Naive thymus-derived CD4-positive, alpha-beta T cell (primary cell): ENCODE measurements at regions not wholly inside any gene's neighbourhood (a gene's known extent, or its start where the extent isn't known, plus 50 kb on each side); places are given as distances from the start of the nearest gene placed in this dataset.

ENCODE experiments used
- ATAC-seq: fragments of 150-1000 bp; cut with Tn5 transposase; 2 replicates; pipeline ENCODE4 v1.10.0; 2021; ENCODE audit warnings: mild to moderate bottlenecking, moderate library complexity
- CTCF ChIA-PET: fragments of 350-600 bp; sonication (Branson Sonifier 250); formaldehyde crosslinking; loops from one replicate; lab custom pipeline; 2021; ENCODE audit warnings: antibody characterized with exemption; lab: Charles Lee
- POLR2A ChIA-PET: fragments of 350-600 bp; sonication (Branson Sonifier 250); formaldehyde crosslinking; loops from one replicate; lab custom pipeline; 2021; ENCODE audit warnings: antibody characterized with exemption, inconsistent platforms; lab: Charles Lee
- DNase-seq, 9 donors: peaks; one replicate each; pipeline versions ENCODE4 v3.0.0 to v3.0.0-alpha.2; 2020 to 2022; ENCODE audit warnings: mixed read lengths in 1 of 9
- H3K27ac ChIP-seq: one replicate; pipeline ENCODE4 v1.7.0; 2013; ENCODE audit warnings: mild to moderate bottlenecking, low read depth, low read length, moderate library complexity
- H3K27me3 ChIP-seq, 2 donors: one replicate each; pipeline ENCODE4 v1.7.0; 2013; ENCODE audit warnings: low read length in 2 of 2, mild to moderate bottlenecking in 2 of 2, moderate library complexity in 2 of 2; ENCODE audit not compliant: control insufficient read depth in 2 of 2, insufficient read depth in 2 of 2
- H3K36me3 ChIP-seq, 3 experiments: 1 replicate in 2 of 3; 2 replicates in 1 of 3; pipeline ENCODE4 v1.7.0; 2013; ENCODE audit warnings: low read length in 3 of 3, mild to moderate bottlenecking in 3 of 3, moderate library complexity in 1 of 3; ENCODE audit not compliant: insufficient read depth in 3 of 3, control insufficient read depth in 2 of 3
- H3K4me1 ChIP-seq, 2 donors: one replicate each; pipeline ENCODE4 v1.7.0; 2013; ENCODE audit warnings: low read length in 2 of 2, mild to moderate bottlenecking in 2 of 2, moderate library complexity in 1 of 2; ENCODE audit not compliant: control insufficient read depth in 2 of 2, insufficient read depth in 2 of 2
- H3K4me3 ChIP-seq: 2 replicates; pipeline ENCODE4 v1.7.0; 2013; ENCODE audit warnings: mild to moderate bottlenecking, low read length
- H3K9me3 ChIP-seq, 3 experiments: 1 replicate in 2 of 3; 2 replicates in 1 of 3; pipeline ENCODE4 v1.7.0; 2013; ENCODE audit warnings: low read length in 3 of 3; ENCODE audit not compliant: control insufficient read depth in 2 of 3
- H3K27ac Mint-ChIP-seq, 9 donors: one replicate each; pipeline ENCODE4 v1.8.0; 2020 to 2022; ENCODE audit warnings: mixed read lengths in 9 of 9, mild to moderate bottlenecking in 8 of 9, moderate library complexity in 5 of 9, inconsistent platforms in 2 of 9
- H3K27me3 Mint-ChIP-seq, 5 donors: one replicate each; pipeline ENCODE4 v1.8.0; 2021 to 2022; ENCODE audit warnings: mixed read lengths in 5 of 5, mild to moderate bottlenecking in 1 of 5
- H3K36me3 Mint-ChIP-seq, 5 donors: one replicate each; pipeline ENCODE4 v1.8.0; 2020 to 2022; ENCODE audit warnings: mixed read lengths in 5 of 5, mild to moderate bottlenecking in 3 of 5, inconsistent platforms in 1 of 5
- H3K4me1 Mint-ChIP-seq, 7 donors: one replicate each; pipeline ENCODE4 v1.8.0; 2020 to 2022; ENCODE audit warnings: mixed read lengths in 7 of 7, mild to moderate bottlenecking in 3 of 7, inconsistent platforms in 1 of 7
- H3K4me3 Mint-ChIP-seq, 10 donors: one replicate each; pipeline ENCODE4 v1.8.0; 2020 to 2022; ENCODE audit warnings: mild to moderate bottlenecking in 10 of 10, mixed read lengths in 10 of 10, moderate library complexity in 6 of 10, inconsistent platforms in 2 of 10
- H3K9me3 Mint-ChIP-seq, 11 donors: one replicate each; pipeline ENCODE4 v1.8.0; 2020 to 2022; ENCODE audit warnings: mixed read lengths in 11 of 11, mild to moderate bottlenecking in 4 of 11, inconsistent platforms in 1 of 11, moderate library complexity in 1 of 11
- intact Hi-C, 2 donors: fragments of 100-400 bp; cut with micrococcal nuclease; formaldehyde crosslinking; loops; one replicate each; pipeline ENCODE4 v1.15.1; 2023

DNA sequence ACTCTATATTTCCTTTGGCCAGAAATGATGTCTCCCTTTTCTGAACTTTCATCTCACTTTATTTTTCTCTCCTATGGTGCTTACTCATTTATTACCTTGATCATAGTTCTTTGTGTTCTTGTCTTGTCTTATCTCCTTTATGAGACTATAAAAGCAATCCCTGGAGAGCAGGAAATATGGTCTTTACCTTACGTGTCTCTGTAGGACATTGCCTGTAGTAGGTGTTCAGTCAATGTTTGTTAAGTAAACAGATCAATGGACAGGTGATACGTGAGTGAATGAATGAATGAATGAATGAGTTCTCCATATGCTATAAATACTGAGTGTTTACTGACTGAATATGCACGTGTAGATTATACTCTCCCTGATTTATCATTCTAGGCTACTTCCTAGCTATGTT is 193.7 kb upstream of the HMGA2 start:
- Histone ChIP-seq H3K4me1 (no peaks in the 10 kb centered on the region), H3K9me3 (no peaks in the 10 kb centered on the region), H3K27ac (no peak overlapping the region), H3K36me3 (no peaks in the 10 kb centered on the region), H3K4me3 (no peak overlapping the region), H3K27me3 (no peaks in the 10 kb centered on the region)
- intact Hi-C loops: no loop called here
- ATAC-seq: no peak
- Mint-ChIP-seq H3K9me3 (peaks cover 0 to 1% (median 0%) of the 10 kb centered on the region in 11 donors), H3K4me3 (no peak overlapping the region), H3K27ac (no peak overlapping the region), H3K4me1 (no peaks in the 10 kb centered on the region), H3K36me3 (no peaks in the 10 kb centered on the region), H3K27me3 (peaks cover 0 to 22% (median 4%) of the 10 kb centered on the region in 5 donors)
- DNase-seq: no peak
- ChIA-PET CTCF (no interaction called here), POLR2A (no interaction called here)

DNA sequence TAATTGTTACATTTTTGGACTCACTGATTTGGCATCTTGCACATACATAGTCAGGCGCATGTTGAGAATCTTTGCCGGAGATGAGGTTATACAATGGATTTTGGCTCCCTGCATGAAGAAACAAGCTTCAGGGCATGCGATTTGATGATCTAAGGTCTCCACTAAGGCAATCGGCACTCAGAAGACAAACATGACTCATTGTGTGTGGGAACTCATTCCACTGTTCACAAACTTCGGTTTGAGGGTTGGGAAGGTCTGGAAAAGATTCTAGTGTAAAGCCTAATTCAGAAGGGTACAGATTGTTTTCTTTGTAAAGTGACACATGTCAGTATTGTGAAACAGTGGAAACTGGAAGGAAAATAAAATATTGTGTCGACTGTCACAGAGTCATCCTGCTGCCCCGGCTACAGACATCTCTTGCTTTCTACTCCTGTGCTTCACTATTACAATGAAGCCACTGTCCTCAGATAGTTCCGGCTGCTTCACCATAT is 192.6 kb upstream of the HMGA2 start:
- no peaks in the 10 kb centered on the region for H3K4me1 ChIP-seq
- H3K27me3 ChIP-seq: no peaks in the 10 kb centered on the region
- ChIA-PET POLR2A (no interaction called here), CTCF (no interaction called here)
- no peaks in the 10 kb centered on the region for H3K36me3 ChIP-seq
- no peak for DNase-seq
- no peak for ATAC-seq
- H3K27ac Mint-ChIP-seq: no peak overlapping the region
- intact Hi-C loops: no loop called here
- peaks cover 0 to 22% (median 4%) of the 10 kb centered on the region in 5 donors for H3K27me3 Mint-ChIP-seq
- H3K4me1 Mint-ChIP-seq: no peaks in the 10 kb centered on the region
- H3K9me3 Mint-ChIP-seq: peaks cover 0 to 1% (median 0%) of the 10 kb centered on the region in 11 donors
- H3K9me3 ChIP-seq: no peaks in the 10 kb centered on the region
- no peak overlapping the region for H3K4me3 ChIP-seq
- H3K4me3 Mint-ChIP-seq: no peak overlapping the region
- H3K36me3 Mint-ChIP-seq: no peaks in the 10 kb centered on the region
- H3K27ac ChIP-seq: no peak overlapping the region

DNA sequence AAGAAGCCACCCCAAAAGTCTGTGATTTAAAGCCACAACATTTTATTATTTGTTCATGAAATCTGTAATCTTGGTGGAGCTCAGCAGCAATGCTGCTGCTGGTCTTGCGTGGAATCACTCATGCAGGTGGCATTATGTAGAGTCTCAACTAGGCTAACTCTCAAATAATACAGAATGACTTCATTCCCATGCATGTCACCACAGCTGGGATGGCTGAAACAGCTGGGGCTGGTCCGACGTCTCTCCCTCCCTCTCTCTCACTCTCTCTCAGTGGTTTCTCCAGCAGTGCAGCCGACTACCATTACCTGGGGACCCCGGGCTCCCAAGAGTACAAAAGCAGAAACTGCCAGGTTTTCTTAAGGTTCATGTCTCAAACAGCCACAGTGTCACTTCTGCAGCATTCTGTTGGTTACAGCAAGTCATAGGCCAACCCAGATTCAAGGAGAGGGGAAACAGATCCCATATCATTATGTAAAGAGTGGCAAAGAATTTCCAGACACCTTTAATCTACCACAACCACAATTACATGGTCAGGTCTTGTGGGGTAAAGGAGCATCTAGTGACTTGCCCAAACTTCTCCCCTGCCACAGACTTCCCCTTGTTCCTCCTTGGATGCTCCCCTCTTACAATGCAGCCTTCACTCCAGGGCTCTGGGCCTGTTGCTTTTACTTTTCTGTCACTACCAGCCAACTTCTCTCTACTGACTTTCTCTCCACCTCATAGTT is 192.0 kb upstream of the HMGA2 start:
- ATAC-seq (no peak), DNase-seq (no peak)
- H3K9me3 Mint-ChIP-seq: peaks cover 0 to 1% (median 0%) of the 10 kb centered on the region in 11 donors
- no peaks in the 10 kb centered on the region for H3K36me3 Mint-ChIP-seq
- Histone ChIP-seq H3K27ac (no peak overlapping the region), H3K4me3 (no peak overlapping the region), H3K9me3 (no peaks in the 10 kb centered on the region), H3K4me1 (no peaks in the 10 kb centered on the region), H3K27me3 (no peaks in the 10 kb centered on the region), H3K36me3 (no peaks in the 10 kb centered on the region)
- peaks cover 0 to 22% (median 4%) of the 10 kb centered on the region in 5 donors for H3K27me3 Mint-ChIP-seq
- no peak overlapping the region for H3K27ac Mint-ChIP-seq
- H3K4me3 Mint-ChIP-seq: no peak overlapping the region
- ChIA-PET CTCF (no interaction called here), POLR2A (no interaction called here)
- no peaks in the 10 kb centered on the region for H3K4me1 Mint-ChIP-seq
- intact Hi-C loops: no loop called here

DNA sequence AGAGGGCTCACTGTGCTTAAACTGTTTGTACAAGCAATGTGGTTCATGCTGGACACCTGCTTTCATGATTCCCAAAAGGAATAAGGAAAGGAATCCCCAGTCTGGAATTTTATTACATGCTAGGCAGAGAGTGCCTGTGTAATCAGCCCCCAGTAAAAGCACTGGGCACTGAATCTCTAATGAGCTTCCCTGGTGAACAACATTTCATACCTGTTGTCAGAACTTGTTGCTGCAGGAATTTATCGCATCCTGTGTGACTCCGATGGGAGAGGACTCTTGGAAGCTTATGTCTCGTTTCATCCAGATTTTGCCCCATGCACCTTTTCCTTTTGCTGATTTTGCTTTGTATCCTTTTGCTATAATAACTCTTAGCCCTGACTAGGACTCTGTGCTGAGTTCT is 190.2 kb upstream of the HMGA2 start:
- no peak overlapping the region for H3K27ac ChIP-seq
- peaks cover 0 to 3% (median 0%) of the 10 kb centered on the region in 11 donors for H3K9me3 Mint-ChIP-seq
- ChIA-PET CTCF (no interaction called here), POLR2A (no interaction called here)
- H3K27me3 Mint-ChIP-seq: peaks cover 0 to 20% (median 4%) of the 10 kb centered on the region in 5 donors
- H3K36me3 Mint-ChIP-seq: no peaks in the 10 kb centered on the region
- H3K4me3 Mint-ChIP-seq: no peak overlapping the region
- no peaks in the 10 kb centered on the region for H3K36me3 ChIP-seq
- DNase-seq (no peak), ATAC-seq (no peak)
- no peaks in the 10 kb centered on the region for H3K27me3 ChIP-seq
- H3K4me1 Mint-ChIP-seq: no peaks in the 10 kb centered on the region
- H3K9me3 ChIP-seq: no peaks in the 10 kb centered on the region
- H3K27ac Mint-ChIP-seq: no peak overlapping the region
- H3K4me3 ChIP-seq: no peak overlapping the region
- H3K4me1 ChIP-seq: no peaks in the 10 kb centered on the region
- intact Hi-C loops: no loop called here

DNA sequence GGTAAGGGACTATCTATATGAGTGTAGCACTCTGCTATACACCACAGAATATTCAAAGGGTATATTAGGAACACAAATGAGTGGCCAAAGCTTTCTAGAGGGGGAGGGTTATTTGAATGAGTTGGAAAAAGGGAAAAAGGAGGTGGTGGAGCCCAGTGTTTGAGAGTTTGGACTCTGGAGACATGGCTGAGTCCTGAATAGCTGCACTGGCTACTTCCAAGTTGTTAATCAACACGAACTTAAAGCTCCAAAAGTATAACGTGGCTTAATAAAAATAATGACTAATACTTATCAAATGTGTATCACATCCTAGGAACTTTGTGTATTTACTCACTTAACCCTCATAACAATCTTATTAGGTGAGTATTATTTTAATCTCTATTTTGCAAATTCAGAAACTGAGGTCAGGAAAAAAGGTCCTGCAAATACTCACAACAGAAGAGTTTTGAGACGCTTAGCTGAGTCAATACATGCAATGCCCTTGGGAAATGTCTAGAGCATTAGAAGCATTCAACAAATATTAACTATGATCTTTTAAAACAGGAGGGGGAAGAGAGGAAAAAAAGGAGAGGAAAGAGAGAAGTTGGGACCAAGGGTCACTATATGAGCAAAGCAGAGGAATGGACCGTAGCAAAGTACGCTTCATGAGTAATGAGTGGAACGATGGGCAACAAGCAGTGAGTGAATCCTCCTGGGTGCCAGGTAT is 189.5 kb upstream of the HMGA2 start:
- Histone ChIP-seq H3K4me3 (no peak overlapping the region), H3K36me3 (no peaks in the 10 kb centered on the region), H3K9me3 (no peaks in the 10 kb centered on the region), H3K4me1 (no peaks in the 10 kb centered on the region), H3K27ac (no peak overlapping the region), H3K27me3 (no peaks in the 10 kb centered on the region)
- DNase-seq (no peak), ATAC-seq (no peak)
- H3K27ac Mint-ChIP-seq: no peak overlapping the region
- POLR2A ChIA-PET: no interaction called here
- no peaks in the 10 kb centered on the region for H3K36me3 Mint-ChIP-seq
- intact Hi-C loops: no loop called here
- H3K9me3 Mint-ChIP-seq: peaks cover 0 to 3% (median 0%) of the 10 kb centered on the region in 11 donors
- CTCF ChIA-PET: no interaction called here
- peaks cover 0 to 13% (median 4%) of the 10 kb centered on the region in 5 donors for H3K27me3 Mint-ChIP-seq
- H3K4me1 Mint-ChIP-seq: no peaks in the 10 kb centered on the region
- H3K4me3 Mint-ChIP-seq: no peak overlapping the region

DNA sequence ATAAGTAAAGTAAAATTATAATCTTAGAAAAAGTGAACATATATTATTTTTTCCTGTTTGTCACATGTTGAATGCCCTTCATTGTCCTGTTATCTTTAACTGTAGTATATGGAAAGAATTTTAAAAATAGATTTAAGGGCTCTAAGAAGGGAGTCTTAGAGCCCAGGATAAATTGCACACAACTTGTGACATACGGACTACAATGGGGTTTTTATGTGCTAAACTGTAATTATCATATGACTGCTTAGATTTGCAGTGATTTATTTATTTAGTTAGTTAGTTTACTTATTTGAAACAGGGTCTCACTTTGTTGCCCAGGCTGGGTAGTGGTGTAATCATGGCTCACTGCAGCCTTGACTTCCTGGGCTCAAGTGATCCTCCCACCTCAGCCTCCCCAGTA is 187.8 kb upstream of the HMGA2 start:
- peaks cover 0 to 3% (median 0%) of the 10 kb centered on the region in 11 donors for H3K9me3 Mint-ChIP-seq
- Histone ChIP-seq H3K27me3 (no peaks in the 10 kb centered on the region), H3K4me3 (no peak overlapping the region), H3K36me3 (no peaks in the 10 kb centered on the region), H3K9me3 (no peaks in the 10 kb centered on the region), H3K27ac (no peak overlapping the region), H3K4me1 (no peaks in the 10 kb centered on the region)
- peaks cover 0 to 16% (median 4%) of the 10 kb centered on the region in 5 donors for H3K27me3 Mint-ChIP-seq
- CTCF ChIA-PET: no interaction called here
- ATAC-seq: no peak
- DNase-seq: no peak
- no peaks in the 10 kb centered on the region for H3K4me1 Mint-ChIP-seq
- no peaks in the 10 kb centered on the region for H3K36me3 Mint-ChIP-seq
- POLR2A ChIA-PET: no interaction called here
- no peak overlapping the region for H3K4me3 Mint-ChIP-seq
- intact Hi-C loops: no loop called here
- no peak overlapping the region for H3K27ac Mint-ChIP-seq
